CD4-positive, alpha-beta T cell treated with Interferon gamma for 1 hour (primary cell): ENCODE measurements at regions not wholly inside any gene's neighbourhood (a gene's known extent, or its start where the extent isn't known, plus 50 kb on each side); places are given as distances from the start of the nearest gene placed in this dataset.
"Not testable (repeated sequence)": the region's sequence is repeated elsewhere in the genome, so short reads cannot be mapped to it uniquely, and the experiment has no call there.

Source experiments
- DNase-seq: peaks from one replicate; pipeline ENCODE4 v3.0.0-alpha.2; 2020

DNA sequence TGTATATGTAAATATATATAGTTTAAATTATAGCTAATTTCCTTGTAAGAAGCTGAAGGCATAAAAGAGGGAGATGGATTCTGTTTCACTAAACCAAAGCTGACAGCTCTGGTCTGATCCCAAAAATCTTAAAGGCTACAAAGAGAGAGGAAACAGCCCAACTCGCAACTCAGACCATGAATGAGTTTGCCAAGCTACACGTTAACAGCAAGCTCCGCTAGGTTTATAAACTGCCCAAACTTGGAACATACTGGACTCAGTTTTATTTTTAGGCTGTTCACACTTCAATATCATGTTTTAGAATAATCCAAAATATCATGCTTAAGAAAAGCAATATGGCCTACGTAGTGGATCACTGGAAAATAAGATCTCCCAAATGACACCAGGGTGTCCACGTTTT is 318.3 kb upstream of the RPS23 start:
- no peak for DNase-seq

DNA sequence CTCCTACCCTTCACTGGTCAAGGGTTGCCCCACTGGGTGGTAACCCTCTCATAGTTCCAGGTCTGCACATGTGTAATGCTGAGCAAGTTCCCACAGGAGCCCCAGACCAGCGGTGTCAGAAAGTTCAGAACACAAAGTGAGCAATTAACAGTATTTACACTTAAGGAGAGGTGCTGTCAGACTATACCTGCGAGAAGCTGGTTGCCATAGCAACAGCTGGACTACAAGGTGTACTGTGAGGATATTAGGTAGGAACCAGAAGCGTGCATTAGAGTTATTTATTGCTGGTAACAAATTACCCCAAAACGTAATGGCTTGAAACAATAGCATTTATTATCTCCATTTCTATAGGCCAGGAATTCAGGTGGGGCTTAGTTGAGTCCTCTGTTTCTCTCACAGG is 317.0 kb upstream of the RPS23 start:
- no peak for DNase-seq

DNA sequence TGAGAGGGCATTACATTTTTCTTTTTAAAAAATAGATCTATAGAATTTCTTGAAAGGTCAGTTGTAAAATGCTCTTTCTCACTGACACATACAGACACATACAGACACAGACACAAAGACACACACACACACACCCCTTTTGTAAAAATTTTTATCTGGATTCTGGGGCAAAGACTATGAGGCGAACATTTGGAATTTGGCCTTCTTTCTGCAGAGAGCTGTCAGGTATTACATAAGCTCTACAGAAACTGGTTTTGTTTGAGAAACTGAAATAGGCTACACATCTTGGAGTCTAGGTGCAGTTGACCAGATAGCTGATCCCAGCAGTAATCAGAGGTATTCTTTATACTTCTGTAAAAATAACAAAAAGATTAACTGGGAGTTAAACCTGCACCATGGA is 315.9 kb upstream of the RPS23 start:
- no peak for DNase-seq

DNA sequence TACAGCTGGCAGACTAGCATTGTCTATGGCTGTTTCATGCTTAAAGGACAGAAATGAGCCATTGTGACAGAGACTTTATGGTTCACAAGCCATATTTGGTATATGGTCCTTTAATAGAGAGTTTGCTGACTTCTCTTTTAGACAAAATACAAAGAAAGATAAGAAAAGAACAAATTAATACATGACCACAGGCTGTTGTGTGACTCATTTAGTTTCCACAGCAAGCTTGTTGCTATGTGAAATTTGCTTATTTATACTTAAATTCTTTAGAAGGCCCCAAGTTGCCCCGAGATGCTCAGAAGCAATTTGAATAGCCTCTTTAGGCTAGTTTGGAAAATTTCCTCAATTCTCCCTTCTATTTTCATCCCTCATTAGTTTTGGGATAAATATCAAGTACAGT is 315.3 kb upstream of the RPS23 start:
- no peak for DNase-seq

DNA sequence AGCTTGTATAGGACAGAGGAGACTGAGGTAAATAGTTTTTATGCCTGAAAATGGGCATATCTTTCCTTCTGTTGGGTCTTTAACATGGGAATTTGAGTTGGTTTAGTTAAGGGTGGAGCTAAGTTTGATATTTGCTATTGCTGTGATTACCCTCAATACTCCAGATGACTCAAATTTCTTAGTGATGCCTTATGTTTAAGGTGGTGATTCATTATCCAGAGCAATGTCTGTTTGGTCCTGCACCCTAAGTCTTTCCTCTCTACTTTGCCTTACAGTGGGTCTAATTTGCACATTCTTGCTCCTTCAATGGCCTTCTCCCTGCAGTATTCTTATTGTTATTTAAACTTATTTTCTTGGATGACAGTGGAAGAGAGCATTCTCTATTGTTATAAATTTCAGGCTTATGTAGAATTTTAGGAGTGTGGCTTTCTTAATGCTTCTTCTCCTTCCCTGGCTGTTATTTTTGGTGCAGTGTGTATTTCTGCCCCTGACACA is 312.9 kb upstream of the RPS23 start:
- no peak for DNase-seq

DNA sequence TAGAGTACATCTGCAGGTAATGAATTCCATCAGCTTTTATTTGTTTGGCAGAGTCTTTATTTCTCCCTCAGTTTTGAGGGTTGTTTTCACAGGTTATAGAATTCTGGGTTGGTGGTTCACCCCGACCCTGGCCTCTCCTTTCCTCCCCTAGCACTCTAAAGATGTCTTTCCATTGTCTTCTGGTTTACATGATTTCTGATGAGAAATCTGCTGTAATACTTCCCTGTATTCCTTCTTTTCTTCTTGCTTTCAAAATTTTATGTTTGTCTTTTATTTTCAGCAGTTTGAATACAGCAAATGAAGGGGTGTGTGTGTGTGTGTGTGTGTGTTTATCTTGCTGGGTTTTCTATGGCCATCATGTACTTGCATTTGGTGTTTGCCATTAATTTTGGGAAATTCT is 312.0 kb upstream of the RPS23 start:
- DNase-seq = no peak

DNA sequence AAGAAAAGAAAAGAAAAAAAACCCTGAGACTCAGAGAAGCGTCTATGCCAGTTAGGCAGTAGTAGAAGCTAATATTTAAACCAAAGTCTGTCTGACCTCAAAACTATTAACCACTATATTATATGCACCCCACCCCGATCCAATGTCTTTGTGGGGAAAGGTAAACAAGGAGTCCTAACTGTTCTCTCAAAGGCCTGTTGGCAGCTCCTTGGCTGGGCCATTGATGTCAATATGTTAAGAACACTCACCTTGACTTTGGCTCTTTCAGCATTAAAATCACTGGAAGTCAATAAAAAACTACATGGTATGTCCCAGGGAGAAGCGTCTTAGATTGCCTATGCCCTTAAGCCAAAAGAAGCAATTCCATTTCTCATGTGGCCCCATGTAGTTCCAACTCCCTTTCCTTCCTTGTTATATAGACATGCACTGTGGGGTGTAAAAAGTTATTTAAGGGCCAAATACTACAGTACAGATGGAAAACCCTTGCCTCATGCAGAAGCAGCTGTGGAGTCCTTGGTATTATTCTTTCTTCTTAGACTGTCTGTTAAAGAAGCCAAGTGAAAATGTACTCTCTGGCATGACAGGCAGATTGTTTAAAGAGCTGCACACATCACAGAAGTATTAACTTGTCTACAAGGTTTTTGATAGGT is 308.6 kb upstream of the RPS23 start:
- DNase-seq = no peak

DNA sequence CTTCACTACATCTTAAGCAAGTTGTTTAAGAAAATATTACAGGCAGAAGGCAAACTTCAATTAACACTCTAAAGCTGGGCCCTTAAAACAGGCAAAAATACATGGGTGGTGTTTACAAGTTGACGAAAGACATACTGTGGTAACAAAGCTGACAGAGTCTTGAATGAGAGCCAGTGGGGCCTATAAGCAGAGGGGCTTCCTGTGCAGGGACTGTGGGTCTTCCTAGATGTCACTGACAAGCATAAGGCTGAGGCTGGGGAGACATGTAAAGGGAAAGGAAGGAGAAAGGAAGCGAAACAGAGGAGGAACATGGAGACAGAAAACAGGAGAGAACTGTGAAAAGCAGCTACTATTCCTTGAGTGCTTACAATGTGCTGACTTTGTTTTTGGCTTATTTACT is 308.0 kb upstream of the RPS23 start:
- DNase-seq = no peak

DNA sequence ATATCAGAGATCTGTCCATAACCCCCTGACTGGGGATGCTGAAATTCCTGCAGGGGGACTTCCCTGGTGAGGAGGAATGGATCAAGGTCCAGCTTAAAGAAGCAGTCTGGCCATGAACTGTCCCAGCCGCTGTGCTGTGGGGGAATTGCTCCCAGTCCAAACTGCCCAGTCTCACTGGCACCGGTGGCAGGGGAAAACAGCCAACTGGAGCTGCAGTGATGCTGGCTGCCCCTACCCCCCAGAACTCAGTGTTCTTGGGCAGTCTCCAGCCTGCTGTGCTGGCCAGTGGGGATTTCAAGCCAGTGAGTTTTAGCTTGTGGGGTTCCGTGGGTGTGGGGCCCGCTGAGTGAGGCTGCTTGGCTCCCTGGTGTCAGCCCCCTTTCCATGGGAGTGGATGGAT is 306.5 kb upstream of the RPS23 start:
- DNase-seq = no peak

DNA sequence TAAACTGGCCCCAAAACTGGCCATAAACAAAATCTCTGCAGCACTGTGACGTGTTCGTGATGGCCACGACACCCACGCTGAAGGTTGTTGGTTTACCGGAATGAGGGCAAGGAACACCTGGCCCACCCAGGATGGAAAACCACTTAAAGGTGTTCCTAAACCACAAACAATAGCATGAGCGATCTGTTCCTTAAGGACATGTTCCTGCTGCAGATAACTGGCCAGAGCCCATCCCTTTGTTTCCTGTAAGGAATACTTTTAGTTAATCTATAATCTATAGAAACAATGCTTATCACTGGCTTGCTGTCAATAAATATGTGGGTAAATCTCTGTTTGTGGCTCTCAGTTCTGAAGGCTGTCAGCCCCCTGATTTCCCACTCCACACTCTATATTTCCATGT is 305.2 kb upstream of the RPS23 start:
- not testable (repeated sequence) for DNase-seq

DNA sequence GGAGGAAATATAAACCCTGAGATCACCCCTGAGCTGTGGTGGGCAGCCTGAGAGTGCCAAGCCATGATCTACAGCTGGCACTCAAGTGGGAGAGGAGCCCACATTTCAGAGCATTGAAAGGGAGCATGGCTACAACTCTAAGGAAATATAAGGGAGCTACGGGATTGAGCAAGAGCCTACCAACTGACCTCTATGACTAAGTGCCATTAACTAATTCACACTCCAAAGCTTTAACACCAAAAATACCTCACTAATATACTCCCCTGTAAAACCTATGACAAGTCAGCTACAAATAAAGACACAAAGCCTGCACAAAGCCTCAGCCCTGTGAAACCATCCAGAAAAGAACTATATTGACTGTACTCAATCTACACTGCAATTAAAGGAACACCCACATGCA is 286.8 kb upstream of the RPS23 start:
- DNase-seq = no peak

DNA sequence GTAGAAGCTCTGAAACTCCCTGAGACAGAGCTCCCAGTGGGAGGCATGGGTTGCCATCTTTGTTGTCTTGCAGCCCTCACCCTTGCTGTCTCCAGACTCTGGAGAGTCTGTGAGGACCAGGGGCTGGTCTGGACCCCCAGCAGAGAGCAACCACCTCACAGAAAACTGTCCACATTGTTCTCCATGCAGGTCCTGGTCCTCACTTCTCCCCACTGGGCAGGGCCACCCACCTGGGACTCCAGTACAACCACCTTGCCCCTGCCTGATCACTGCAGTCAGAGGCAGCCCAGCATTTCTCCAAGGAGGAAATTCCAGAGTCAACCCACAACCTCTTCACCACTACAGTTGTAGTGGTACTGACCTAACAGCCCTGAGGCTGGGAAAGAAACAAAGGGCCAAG is 285.6 kb upstream of the RPS23 start:
- no peak for DNase-seq

DNA sequence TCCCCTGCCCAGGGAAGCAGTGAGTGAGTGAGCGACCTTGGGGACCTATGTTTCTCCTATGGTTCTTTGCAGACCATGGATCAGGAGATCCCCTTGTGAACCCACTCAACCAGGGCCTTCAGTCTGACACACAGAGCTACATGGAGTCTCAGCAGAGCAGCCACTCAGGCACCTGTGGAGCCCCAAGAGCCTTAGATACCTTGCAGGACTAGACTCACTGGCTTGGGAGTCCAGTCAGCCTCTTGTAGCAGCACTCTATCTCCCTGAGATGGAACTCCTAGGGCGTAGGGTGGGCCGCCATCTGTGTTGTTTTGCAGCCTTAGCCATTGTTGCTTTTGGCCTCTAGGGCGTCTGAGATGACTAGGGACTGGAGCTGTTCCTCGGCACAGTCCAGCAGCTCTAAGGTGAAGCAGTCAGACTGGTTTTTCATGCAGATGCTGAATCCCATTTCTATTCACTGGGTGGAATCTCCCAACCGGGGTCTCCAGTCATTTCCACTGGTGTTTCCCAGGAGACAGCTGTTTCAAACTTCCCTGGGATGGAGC is 284.6 kb upstream of the RPS23 start:
- no peak for DNase-seq

DNA sequence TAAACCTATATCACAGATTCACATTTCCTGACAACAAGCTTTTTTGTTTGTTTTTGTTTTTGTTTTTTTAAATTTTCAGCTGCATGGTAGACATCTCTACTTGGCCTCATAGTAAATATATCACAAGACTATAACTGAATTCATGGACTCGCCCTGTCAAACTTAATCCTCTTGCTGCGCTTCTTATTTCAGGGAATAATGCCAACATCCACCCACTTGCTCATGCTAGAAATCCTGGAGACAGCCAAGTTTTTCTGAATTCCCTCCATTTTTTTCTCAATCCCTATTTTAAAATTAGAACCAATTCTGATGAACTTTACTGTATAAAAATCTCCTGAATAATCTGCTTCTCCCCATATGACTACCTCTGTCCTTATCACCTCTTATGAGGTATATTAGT is 283.6 kb upstream of the RPS23 start:
- DNase-seq = no peak

DNA sequence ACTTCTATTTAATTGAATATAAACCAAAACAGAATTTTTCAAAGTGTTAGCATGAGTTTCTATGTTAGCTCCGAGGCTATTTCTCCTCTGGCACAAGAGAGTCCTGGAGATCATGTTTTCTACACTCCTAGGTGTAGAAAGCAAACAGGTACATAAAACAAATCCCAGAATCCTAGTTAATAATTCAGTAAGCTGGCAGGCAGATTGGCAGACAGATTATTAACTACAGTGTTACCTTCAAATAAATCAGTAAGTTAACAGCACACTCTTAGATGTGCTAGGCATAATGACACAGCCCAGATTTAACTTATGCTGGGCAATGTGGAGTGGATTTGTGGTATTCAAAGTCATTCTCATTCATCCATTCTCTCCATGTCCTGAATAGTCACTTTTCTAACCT is 282.8 kb upstream of the RPS23 start:
- DNase-seq = no peak

DNA sequence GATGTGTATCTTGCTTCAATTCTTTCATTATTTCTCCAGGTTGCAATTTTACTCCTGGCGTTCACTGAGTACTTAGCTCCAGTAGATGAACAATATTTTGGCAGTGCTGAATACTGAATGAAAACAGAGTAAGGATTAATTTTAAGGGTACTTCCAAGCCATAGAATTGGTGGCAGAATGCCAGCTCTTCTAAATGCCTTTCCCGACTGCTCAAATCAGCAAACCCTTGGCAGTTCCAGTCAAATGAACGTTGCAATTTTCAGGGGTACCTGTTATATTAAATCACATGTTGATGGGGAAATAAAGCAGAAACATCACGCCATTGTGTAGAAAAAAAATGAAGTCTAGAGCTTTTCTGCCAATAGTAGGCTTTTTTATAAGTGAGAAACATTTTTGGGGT is 282.4 kb upstream of the RPS23 start:
- no peak for DNase-seq

DNA sequence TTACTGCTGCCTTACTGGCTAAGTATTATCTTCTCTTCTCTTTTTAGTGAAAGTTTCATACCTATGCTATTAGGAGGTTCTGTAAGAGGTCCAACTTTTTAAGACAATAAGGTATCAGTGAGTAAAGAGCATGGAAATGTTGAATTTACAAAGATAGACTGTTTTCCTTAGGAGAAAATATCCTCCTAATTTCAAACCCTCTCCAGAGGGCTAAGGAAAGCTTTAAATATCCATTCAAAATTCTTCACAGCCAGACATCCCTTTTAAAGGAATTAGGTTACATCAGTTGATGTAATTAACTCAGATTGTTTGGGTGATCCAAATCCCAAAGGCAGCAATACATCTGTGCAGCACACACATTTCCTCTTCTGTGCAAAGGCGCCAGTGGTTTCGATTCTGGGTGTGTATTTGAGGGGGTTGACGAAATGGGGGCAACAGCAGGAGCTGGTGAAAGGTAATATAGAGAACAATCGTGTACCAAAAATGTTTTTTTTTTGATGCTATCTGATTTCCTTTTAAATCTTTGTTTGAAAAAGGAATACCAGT is 273.8 kb upstream of the RPS23 start:
- no peak for DNase-seq

DNA sequence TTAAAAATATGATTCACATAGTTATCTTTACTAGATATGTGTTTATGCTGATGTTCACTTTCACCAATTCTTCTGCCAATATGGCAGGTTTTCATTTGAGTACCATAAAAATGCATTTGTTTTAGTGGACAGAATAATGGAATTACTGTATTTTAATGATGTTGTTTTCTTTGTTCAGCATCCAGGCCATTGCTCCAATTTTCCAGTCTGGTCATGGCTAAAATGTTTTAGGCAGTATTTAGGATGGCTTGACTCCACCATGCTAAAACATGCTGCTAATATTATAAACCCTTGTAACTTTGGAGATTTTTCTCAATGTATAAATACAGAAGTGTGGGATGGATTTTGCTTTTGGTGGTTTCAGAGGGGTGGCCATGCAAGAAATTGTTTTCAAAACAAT is 273.0 kb upstream of the RPS23 start:
- DNase-seq = no peak

DNA sequence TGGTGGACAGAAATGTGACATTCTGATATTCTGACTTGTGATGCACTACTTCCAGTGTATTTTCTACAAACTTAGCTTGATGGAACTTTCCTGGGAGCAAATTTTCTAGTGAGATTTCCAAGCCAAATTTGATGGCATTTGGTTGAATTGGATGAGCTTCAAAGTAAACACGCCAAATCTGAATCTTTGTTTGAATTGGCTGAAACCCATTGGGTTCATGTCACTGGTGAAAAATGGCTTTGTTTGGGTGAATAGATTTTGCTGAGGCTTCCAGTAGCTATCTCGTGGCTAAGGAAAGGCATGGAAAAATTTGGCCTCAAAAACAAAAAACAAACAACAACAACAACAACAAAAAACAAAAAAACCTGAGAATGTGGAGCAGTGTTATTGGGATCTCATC is 271.1 kb upstream of the RPS23 start:
- DNase-seq = no peak

DNA sequence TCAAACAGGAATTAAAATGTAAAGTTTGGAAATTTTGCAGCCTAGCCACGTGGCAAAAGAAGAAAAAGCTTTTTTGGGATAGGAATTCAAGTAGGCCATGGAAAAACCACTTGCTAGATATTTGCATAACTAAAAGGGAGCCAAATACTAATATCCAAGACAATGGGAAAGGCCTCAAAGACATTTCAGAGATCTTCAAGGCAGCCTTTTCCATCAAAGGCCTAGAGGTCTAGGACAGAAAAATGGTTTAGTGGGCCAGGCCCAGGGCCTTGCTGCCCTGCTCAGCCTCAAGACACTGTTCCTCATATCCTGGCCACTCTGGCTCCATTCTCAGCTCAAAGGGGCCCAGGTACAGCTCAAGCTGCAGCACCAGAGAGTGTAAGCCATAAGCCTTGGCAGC is 265.9 kb upstream of the RPS23 start:
- no peak for DNase-seq

DNA sequence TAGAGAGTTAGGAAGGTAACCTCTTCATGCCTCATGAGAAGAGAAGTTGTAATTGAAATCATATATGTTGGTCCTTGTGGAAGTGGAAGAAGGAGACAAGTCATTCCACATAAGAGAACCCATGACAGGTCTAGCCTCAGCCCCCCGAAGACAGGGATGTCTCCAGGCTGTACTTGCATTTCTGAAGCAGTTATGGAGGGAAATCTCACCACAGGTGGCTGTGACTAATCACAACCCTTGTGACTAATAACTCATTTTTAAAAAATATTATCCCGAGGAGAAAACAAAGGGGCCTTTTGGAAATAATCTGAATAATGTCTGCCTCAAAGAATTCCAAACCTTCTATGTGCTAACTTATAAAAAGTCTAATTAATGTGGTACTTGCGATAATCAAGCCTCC is 262.1 kb upstream of the RPS23 start:
- DNase-seq = no peak

DNA sequence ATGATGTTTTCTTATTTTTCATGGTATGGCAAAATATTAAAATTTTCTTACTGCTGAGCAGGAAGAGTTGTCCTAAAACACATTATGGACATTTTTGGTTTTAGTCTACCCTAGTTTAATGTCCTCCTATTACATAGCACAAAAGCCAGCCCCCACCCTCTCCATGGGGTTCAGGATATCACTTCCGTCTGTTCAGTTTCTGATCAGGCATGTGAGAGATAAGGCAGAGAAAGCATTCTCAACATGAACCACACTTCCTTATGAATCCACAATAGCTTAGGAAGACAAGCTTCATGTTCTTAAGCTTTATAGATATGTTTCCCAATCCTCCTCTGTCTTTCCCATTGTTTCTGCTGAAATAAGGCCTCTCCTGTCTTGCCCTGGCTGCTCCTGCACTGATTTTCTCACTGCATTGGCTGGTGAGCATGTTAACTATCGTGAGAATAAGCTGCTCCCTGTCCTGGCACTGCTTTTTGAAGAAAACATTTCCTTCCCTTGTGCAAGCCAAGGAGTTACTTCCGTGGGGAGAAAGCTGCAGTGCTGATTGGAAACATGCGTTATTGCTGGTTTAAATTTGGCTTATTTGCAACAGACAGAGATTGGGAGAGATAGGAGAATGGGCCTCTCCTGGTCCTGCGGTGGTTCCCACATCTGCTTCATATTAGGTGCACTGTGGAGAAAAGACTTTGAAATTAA is 260.3 kb upstream of the RPS23 start:
- DNase-seq = no peak

DNA sequence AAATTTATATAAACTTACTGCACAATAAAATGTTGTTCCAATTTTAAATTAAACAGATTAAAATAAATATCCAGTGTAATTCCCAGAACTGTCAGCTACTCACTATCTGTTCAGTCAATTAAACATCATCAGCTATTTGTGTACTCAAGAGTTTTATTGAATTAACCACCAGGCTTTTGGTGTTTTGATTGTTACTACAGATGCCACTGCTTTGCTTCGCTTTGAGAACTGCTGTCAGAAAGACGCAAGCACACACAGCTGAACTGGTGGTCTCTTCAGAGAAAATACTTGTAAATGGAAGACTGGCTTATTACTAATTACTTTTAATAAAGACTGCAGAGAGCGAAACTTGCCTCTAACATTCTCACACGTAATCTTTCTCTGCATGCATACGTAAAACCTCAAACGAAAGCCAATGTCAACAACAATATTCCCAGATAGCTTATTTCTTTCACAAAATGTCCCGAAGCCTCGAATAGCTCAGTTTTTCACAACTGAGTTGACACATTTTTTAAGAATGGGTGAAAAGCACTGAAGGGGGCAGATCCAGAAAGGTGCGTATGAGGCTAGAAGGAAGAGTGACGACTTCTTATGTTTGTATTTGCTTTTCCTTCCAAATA is 259.6 kb upstream of the RPS23 start:
- DNase-seq = no peak

DNA sequence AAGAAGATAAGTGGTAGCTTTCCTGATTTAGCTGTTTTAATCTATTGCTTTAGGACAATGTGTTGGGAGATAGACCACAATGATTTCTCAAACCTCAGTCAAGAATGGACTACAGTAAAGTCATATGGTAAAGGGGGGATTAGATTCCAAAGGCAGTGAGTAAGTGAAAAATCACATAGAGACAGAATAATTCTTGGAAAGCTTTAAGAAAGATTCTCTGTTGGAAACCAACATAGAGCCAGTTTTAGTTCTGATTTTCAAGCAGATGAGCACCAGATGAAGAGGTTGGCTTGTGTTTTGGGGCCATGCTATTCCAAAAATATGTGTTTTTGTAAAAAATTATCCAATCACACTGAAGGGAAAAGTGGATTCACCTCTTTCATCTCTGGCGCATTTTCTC is 256.8 kb upstream of the RPS23 start:
- DNase-seq = no peak
